CD14-positive monocyte (primary cell): ENCODE measurements at regions not wholly inside any gene's neighbourhood (a gene's known extent, or its start where the extent isn't known, plus 50 kb on each side); places are given as distances from the start of the nearest gene placed in this dataset.

ENCODE experiments used
- DNase-seq, 3 donors: peaks; one replicate each; pipeline ENCODE4 v3.0.0-alpha.2; 2011 to 2022
- H2AFZ ChIP-seq: 2 replicates; pipeline ENCODE4 v1.6.0; 2012; ENCODE audit warnings: mild to moderate bottlenecking, low read depth, low read length, inconsistent platforms; ENCODE audit not compliant: insufficient read depth, poor library complexity, severe bottlenecking
- H3K27ac ChIP-seq, 2 donors: 1 replicate in 1 of 2; 2 replicates in 1 of 2; pipeline ENCODE4 v1.5.1; 2012 to 2013; ENCODE audit warnings: low read length in 2 of 2, control low read depth in 1 of 2, inconsistent platforms in 1 of 2, low read depth in 1 of 2, mild to moderate bottlenecking in 1 of 2
- H3K27me3 ChIP-seq, 2 donors: one replicate each; pipeline versions ENCODE4 v1.6.0 to v1.6.1; 2011 to 2013; ENCODE audit warnings: low read length in 2 of 2; ENCODE audit not compliant: control insufficient read depth in 2 of 2, insufficient read depth in 2 of 2
- H3K36me3 ChIP-seq, 2 donors: replicated peaks in 1 of 2; 1 replicate in 1 of 2; 2 replicates in 1 of 2; pipeline versions ENCODE4 v1.5.1 to v1.6.1; 2012 to 2013; ENCODE audit warnings: low read length in 2 of 2, control low read depth in 1 of 2, inconsistent platforms in 1 of 2, mild to moderate bottlenecking in 1 of 2; ENCODE audit not compliant: insufficient read depth in 2 of 2, control insufficient read depth in 1 of 2
- H3K4me1 ChIP-seq, 2 donors: 1 replicate in 1 of 2; 2 replicates in 1 of 2; pipeline versions ENCODE4 v1.5.1 to v1.6.1; 2012 to 2013; ENCODE audit warnings: low read length in 2 of 2, control low read depth in 1 of 2, inconsistent platforms in 1 of 2, mild to moderate bottlenecking in 1 of 2, moderate library complexity in 1 of 2; ENCODE audit not compliant: insufficient read depth in 2 of 2, control insufficient read depth in 1 of 2
- H3K4me2 ChIP-seq: replicated peaks from 2 replicates; pipeline ENCODE3; 2012; ENCODE audit warnings: low read length, moderate library complexity, mild to moderate bottlenecking; ENCODE audit not compliant: poor library complexity, severe bottlenecking; ENCODE audit errors: extremely low read depth
- H3K4me3 ChIP-seq, 3 experiments: fragments of 200-600 bp in 1 of 3; sonication (generic) in 1 of 3; replicated peaks in 1 of 3; 1 replicate in 2 of 3; 2 replicates in 1 of 3; pipeline ENCODE4 v1.5.1; 2011 to 2013; ENCODE audit warnings: low read length in 3 of 3, mild to moderate bottlenecking in 3 of 3, control low read depth in 2 of 3, low read depth in 2 of 3, inconsistent platforms in 1 of 3, moderate library complexity in 1 of 3
- H3K79me2 ChIP-seq: 2 replicates; pipeline ENCODE4 v1.6.0; 2012; ENCODE audit warnings: mild to moderate bottlenecking, control low read depth, inconsistent platforms, low read length, moderate library complexity; ENCODE audit not compliant: insufficient read depth
- H3K9ac ChIP-seq: 2 replicates; pipeline ENCODE4 v1.6.0; 2017; ENCODE audit warnings: low read length, mild to moderate bottlenecking; ENCODE audit not compliant: insufficient read depth, poor library complexity, severe bottlenecking
- H3K9me3 ChIP-seq, 2 donors: replicated peaks in 1 of 2; 1 replicate in 1 of 2; 2 replicates in 1 of 2; pipeline versions ENCODE4 v1.5.1 to v1.6.1; 2012 to 2013; ENCODE audit warnings: low read length in 2 of 2, control low read depth in 1 of 2; ENCODE audit not compliant: control insufficient read depth in 1 of 2, insufficient read depth in 1 of 2
- H4K20me1 ChIP-seq: 2 replicates; pipeline ENCODE4 v1.6.0; 2012; ENCODE audit warnings: mild to moderate bottlenecking, low read length, control low read depth, moderate library complexity; ENCODE audit not compliant: insufficient read depth
- H3K27ac Mint-ChIP-seq, 7 donors: one replicate each; pipeline ENCODE4 v1.8.0; 2020; ENCODE audit warnings: mild to moderate bottlenecking in 7 of 7, mixed read lengths in 7 of 7, moderate library complexity in 6 of 7, inconsistent platforms in 2 of 7
- H3K27me3 Mint-ChIP-seq, 3 donors: one replicate each; pipeline ENCODE4 v1.8.0; 2021 to 2022; ENCODE audit warnings: low read depth in 3 of 3, mild to moderate bottlenecking in 3 of 3, mixed read lengths in 3 of 3, moderate library complexity in 3 of 3, inconsistent platforms in 1 of 3
- H3K36me3 Mint-ChIP-seq, 2 donors: one replicate each; pipeline ENCODE4 v1.8.0; 2020; ENCODE audit warnings: mixed read lengths in 2 of 2, inconsistent platforms in 1 of 2, mild to moderate bottlenecking in 1 of 2
- H3K4me1 Mint-ChIP-seq: one replicate; pipeline ENCODE4 v1.8.0; 2020; ENCODE audit warnings: mild to moderate bottlenecking, mixed read lengths
- H3K4me3 Mint-ChIP-seq, 2 donors: one replicate each; pipeline ENCODE4 v1.8.0; 2020; ENCODE audit warnings: mild to moderate bottlenecking in 2 of 2, mixed read lengths in 2 of 2, moderate library complexity in 1 of 2
- H3K9me3 Mint-ChIP-seq, 7 donors: one replicate each; pipeline ENCODE4 v1.8.0; 2020 to 2022; ENCODE audit warnings: mixed read lengths in 7 of 7, mild to moderate bottlenecking in 6 of 7, moderate library complexity in 6 of 7, inconsistent platforms in 2 of 7
- CTCF ChIP-seq: fragments of 200-600 bp; IDR thresholded peaks from one replicate; pipeline ENCODE4 v1.8.0; 2022; ENCODE audit warnings: antibody characterized with exemption, mild to moderate bottlenecking
- WGBS: methylation state at CpG from one replicate; pipeline ENCODE4 v1.1.5; 2013; ENCODE audit warnings: missing lambda C conversion rate; ENCODE audit not compliant: insufficient coverage; 5-methylcytosine and 5-hydroxymethylcytosine counted together
- intact Hi-C, 2 donors: fragments of 100-400 bp; cut with micrococcal nuclease; formaldehyde crosslinking; loops; one replicate each; pipeline versions ENCODE4 v1.15.0 to v1.15.1; 2023

- H3K4me2 ChIP-seq, result no peak overlapping the region
- H3K36me3 ChIP-seq, result no peaks in the 10 kb centered on the region
- no peaks in the 10 kb centered on the region for H3K4me1 Mint-ChIP-seq
- no peak for DNase-seq
- no peak overlapping the region for H3K27ac Mint-ChIP-seq
- no peak overlapping the region for H3K9ac ChIP-seq
- H3K4me1 ChIP-seq, result no peaks in the 10 kb centered on the region
- no peaks in the 10 kb centered on the region for H3K27me3 Mint-ChIP-seq
- H3K27me3 ChIP-seq, result no peaks in the 10 kb centered on the region
- H3K27ac ChIP-seq, result no peak overlapping the region
- H3K9me3 Mint-ChIP-seq, result peaks cover 0 to 6% (median 2%) of the 10 kb centered on the region in 7 donors
- no peaks in the 10 kb centered on the region for H4K20me1 ChIP-seq
- intact Hi-C loops, result no loop called here
- no peak for TF ChIP-seq CTCF
- H3K36me3 Mint-ChIP-seq, result no peaks in the 10 kb centered on the region
- H2AFZ ChIP-seq, result no peak overlapping the region
- no peak overlapping the region for H3K4me3 Mint-ChIP-seq
- no peaks in the 10 kb centered on the region for H3K9me3 ChIP-seq
- H3K79me2 ChIP-seq, result no peaks in the 10 kb centered on the region
- H3K4me3 ChIP-seq, result no peak overlapping the region
- no CpG with 5 or more reads among the region's 1 CpG for WGBS
Measured at GRCh38 chr5:23318166-23318565, 189.2 kb upstream of the PRDM9 start.

- Histone ChIP-seq H3K4me3 (no peak overlapping the region), H3K79me2 (no peaks in the 10 kb centered on the region), H3K9me3 (no peaks in the 10 kb centered on the region), H3K36me3 (no peaks in the 10 kb centered on the region), H3K27me3 (no peaks in the 10 kb centered on the region), H3K9ac (no peak overlapping the region), H2AFZ (no peak overlapping the region), H3K4me2 (no peak overlapping the region), H4K20me1 (no peaks in the 10 kb centered on the region), H3K27ac (no peak overlapping the region), H3K4me1 (no peaks in the 10 kb centered on the region)
- Mint-ChIP-seq H3K4me3 (no peak overlapping the region), H3K4me1 (no peaks in the 10 kb centered on the region), H3K36me3 (no peaks in the 10 kb centered on the region), H3K9me3 (peaks cover 0 to 4% (median 2%) of the 10 kb centered on the region in 7 donors), H3K27ac (no peak overlapping the region), H3K27me3 (no peaks in the 10 kb centered on the region)
- no peak for TF ChIP-seq CTCF
- intact Hi-C loops, result no loop called here
- no CpG with 5 or more reads among the region's 1 CpG for WGBS
- no peak for DNase-seq
Measured at GRCh38 chr5:23316060-23316591, 191.3 kb upstream of the PRDM9 start.
